GM18868 (cell line): ENCODE measurements at regions not wholly inside any gene's neighbourhood (a gene's known extent, or its start where the extent isn't known, plus 50 kb on each side); places are given as distances from the start of the nearest gene placed in this dataset.
"Not testable (repeated sequence)": the region's sequence is repeated elsewhere in the genome, so short reads cannot be mapped to it uniquely, and the experiment has no call there.

Experiments used
- ATAC-seq: cut with Tn5 transposase; IDR thresholded peaks from one replicate; pipeline ENCODE4 v1.9.1; 2021; ENCODE audit warnings: mild to moderate bottlenecking, moderate library complexity; ENCODE audit not compliant: unreplicated experiment

DNA sequence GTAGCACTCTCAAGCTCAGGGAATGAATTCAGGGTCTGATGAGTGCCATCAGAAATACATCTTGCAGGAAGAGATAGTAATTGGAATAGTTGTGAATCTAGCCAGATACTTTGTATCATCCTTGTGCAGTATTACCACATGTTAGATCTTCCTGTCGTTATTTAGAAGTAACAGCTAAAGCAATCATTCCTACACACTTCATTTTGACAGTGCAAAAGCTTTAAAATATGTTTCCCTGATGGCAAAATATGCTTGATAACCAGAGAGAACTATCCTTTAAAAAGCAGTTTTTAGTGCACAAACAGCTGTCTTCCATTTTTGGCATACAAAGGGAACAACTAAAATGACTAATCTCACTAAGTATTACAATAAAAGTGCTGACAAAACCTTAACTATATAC is 149.5 kb upstream of the SLC38A2 start:
- ATAC-seq = no peak

DNA sequence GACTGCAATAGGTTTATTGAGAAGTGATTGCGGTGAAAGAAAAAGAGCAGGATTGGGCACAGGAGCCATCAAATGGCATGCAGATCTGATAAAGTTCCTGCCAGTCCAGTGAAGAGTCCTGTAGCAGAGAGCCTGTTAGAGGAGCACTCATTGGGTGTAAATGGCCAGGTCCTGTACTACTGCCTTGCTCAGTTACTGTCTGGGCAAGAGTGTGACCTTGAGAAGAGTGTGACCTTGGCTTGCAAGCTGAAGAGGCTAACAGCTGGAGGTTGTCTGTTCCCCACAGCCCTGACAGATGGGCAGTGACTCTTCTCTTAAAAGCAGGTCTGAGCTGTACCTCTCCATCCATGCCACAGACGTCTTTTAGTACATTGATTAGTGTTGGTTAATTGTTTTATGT is 148.6 kb upstream of the SLC38A2 start:
- no peak for ATAC-seq

DNA sequence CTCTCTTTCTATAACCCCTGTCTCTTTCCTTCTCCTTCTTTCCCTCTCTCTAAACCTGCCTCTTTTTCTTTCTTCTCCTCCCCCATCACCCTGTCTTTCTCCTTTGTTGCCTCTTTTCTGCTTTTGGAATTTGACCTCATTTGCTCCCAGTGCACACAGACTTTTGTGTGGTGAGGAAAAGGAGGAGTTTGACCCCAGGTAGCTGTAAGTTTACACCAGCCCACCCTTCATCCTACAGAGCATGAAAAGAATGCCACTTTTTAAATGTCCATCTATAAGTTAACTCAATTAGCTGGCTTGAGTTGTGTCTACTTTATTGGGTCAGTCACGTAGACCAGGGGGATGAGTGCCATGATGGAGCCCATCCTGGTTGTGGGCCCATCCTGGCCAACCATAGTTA is 146.8 kb upstream of the SLC38A2 start:
- no peak for ATAC-seq

DNA sequence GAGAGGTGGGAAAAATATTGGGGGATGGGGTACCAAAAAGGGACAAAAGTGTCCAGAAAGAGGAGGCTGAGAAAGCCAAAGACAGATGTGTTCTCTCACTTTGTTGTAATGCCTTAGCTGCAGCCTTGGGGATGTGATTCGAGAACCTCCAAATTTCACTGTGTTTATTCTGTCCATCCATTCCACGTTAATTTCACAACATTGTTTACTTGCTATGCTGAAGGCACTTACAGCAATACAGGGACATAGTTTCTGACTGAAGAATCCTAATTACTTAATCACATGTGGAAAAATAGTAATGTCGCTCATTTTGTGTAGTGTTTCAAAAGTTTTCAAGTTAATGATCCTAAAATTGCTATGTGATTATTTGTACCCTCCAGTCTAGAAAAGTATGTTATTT is 146.2 kb upstream of the SLC38A2 start:
- ATAC-seq = no peak

DNA sequence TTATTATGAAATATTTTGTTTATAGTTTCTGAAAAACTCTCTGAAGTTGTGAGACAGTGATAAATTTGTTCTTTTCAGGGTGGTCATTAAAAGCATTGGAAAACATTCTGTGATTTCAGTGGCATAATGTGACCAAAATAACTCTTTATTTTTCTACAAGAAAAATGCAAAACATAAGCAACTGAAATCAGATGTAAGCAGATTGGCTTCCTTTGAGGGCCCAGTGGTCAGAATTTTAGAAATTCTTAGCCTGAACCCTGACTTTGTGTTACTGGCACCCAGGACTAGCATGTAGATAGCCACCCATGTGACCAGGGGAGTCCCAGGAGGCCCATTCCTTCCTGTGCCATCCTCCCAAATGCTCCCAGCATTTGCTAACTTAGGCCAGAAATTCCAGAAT is 145.6 kb upstream of the SLC38A2 start:
- no peak for ATAC-seq

DNA sequence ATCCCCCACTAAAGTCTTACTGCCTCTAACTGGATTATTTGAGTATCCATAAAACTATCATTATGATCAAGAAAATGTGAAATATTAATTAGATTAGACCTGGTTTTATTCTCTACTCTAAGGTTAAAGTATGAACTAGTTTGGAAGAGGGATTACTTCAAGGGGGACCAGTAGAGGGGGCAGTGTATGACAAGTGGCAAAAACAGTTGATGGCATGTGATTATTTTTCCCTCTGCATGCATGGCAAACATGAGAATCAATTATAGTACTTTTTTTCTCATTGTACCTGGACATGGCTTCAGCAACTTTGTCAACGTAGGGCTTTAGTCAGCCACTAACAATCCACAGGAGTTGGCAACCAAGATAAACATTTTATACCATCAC is 145.0 kb upstream of the SLC38A2 start:
- peak; percentile 32 for ATAC-seq

DNA sequence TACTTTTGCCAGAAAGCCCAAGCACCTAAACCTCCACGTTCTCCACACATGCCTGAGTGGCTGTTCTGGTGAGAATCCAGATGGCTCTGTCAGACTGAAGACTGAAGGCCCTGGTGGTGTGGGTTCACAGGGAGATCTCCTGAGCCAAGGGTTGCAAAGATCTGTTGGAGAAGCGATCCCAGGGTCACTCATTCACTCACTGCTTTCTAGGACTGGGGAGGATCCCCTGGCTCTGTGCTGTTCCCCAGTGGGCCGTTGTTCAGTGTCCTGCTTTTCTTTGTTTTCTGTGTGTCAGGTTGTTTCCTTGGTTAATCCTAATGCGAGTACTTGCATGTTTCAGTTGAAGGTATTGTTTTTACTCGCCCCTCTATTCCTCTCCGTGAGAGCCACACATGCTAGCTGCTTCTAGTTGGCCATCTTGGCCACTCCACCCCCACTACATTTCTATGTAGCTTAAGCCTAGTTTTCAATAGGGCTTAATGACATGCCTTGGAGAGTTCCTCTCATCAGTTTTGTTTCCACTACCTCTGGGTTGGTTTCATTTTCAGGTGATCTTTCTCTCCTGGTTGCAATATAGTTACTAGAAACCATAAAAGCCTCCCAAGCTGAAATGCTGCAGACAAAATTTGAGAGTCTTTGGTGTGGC is 144.5 kb upstream of the SLC38A2 start:
- ATAC-seq = peak; percentile 98

DNA sequence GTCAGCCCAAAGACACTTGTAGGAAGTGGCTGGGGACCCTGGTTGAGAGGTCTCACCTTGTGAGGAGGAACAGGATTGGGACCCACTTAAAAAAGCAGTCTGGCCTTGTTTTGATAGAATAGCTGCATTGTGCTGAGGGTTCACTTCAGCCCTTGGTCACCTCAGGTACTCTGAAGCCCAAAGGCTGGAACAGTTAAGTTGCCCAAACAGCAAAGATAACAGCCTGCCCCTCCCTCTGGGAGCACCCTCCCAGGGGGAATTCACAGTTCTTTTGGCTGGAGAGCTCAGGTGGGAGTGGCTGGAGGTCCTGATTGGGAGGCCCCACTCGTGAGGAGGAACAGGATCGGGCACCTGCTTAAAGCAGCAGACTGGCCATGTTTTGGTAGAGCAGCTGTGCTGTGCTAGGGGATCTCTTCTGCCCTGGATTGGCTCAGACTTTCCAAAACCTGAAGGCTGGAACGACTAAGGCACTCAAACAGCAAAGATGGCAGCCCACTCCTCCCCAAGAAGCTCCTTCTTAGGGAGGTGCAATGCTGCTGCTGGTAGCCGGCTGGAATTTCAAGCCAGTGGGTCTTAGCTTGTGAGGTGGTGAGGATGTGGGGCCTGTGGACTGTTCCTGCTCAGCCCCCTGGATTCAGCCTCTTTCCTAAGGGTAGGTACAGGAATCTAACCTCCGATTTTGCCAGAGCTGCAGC is 143.8 kb upstream of the SLC38A2 start:
- no peak for ATAC-seq

DNA sequence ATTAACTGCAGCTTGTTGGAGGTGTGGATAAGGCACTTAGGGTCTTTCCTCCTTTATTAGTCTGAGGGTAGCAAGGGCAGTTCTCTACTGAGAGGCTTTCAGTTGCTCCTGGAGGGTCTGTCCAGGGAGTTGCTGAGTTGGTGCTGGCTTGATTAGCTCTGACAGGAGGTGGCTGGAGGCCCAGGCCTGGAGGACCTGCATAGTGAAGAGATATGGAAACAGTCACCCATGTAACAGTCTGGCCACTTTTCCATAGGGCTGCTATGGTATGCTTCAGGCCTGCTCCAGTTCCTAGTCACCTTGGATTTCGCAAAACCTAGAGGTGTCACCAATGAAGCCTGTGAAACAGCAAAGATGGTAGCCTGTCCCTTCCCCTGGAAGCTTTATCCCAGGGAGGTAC is 143.3 kb upstream of the SLC38A2 start:
- no peak for ATAC-seq

DNA sequence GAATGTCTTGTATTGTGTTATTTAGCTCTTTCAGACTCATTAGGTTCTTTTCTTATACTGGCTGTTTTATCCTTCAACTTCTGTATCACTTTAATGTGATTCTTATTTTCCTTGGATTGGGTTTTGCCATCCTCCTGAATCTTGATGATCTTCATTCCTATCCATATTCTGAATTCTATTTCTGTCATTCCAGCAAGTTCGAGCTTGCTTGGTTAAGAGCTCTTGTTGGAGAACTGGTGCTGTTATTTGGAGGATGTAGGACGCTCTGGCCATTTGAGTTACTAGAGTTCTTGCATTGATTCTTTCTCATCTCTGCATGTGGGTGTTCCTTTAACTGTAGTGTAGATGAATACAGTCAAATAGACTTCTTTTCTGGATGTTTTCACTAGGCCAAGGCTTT is 142.3 kb upstream of the SLC38A2 start:
- no peak for ATAC-seq

DNA sequence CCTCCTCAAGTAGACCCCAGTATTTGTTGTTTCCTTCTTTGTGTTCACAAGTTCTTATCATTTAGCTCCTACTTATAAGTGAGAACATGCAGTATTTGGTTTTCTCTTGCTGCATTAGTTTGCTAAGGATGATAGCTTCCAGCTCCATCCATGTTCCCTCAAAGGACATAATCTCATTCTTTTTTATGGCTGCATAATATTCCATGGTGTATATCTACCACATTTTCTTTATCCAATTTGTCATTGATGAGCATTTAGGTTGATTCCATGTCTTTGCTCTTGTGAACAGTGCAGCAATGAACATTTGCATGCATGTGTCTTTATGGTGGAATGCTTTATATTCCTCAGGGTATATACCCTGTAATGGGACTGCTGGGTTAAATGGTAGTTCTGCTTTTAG is 137.7 kb upstream of the SLC38A2 start:
- ATAC-seq = not testable (repeated sequence)

DNA sequence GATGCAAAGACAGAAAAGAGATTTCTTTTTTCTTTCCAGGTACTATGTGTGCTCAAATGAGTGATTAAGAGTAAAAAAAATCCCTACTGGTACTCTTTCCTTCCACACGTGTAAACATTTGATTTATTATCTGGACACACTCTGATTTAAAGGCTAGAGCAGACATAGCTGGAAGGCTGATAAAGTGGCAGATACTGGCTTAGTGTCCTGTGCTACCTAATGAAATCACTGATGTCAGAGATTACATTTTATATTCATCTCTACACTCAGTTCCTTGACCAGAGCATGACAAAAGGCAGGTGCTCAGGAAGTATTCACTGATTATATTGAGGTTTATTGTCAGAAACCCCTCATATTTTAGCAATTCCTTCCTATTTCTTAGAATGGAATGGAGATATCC is 136.6 kb upstream of the SLC38A2 start:
- ATAC-seq = no peak

DNA sequence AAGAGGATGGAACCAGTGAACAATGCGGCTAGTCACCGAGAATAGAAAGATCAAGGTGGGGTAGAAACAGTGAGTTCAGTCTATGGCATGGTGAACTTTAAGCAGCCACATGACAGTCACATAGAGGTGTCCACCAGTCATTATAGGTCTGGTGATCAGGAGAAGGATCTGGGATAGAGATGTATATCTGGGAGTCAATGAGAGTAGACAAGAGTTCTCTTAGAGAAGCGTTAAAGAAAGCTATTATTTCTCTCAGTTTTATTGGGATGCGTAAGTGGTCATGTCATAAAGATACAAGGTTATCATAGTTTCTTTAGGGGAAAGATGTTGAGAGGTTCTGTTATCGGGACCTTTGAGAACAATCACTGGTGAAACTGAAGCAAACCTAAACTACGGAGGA is 136.1 kb upstream of the SLC38A2 start:
- no peak for ATAC-seq

DNA sequence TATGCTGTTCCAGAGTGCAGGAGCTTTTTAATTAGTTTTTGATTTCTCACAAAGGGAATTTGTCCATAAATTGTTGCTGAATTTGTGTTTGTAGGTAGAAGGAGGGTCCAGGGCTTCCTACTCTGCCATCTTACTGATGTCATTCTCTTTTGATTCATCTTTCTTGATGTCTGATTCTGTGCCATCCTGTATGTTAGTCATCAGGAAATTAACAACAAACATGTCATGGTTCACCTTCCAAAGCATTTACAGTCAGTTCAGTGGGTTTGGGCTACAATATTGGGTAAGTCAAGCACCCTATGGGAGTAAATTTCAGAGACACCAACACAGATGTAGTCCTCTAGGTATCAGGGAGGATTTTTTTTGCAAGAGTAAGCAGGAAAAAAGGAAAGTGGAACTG is 135.2 kb upstream of the SLC38A2 start:
- no peak for ATAC-seq

DNA sequence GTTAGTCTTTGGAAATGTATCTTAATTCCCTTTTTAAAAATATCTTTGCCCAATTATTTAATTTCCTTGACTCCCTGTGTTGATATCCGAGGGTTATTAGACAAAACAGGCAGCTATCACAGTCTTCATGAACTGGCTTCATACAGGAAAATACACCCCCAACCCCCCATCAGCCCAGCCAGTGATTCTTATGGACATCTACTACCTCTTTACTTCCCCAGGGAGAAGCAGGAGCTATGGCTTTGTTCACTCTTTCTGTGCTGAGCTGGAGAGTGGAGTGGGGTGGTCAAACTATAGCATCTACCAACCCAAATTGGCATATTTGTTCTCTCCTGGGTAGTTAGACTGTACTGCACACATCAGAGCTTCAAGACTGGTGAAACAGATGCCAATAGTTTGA is 134.4 kb upstream of the SLC38A2 start:
- ATAC-seq = no peak

DNA sequence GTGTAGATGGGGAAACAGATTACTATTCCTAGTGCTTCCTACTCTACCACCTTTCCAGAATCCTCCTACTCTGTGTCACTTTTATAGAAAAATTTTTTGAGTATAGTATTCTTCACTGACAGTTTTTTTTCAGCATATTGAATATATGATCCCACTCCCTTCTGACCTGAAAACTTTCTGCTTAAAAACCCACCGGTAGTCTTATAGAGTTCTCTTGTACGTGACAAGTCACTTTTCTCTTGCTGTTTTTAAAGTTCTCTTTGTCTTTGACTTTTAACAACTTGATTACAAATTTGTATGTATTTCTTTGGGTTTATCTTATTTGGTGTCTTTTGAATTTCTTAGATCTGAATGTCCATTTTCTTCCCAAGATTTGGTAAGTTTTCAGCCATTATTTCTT is 133.6 kb upstream of the SLC38A2 start:
- no peak for ATAC-seq

DNA sequence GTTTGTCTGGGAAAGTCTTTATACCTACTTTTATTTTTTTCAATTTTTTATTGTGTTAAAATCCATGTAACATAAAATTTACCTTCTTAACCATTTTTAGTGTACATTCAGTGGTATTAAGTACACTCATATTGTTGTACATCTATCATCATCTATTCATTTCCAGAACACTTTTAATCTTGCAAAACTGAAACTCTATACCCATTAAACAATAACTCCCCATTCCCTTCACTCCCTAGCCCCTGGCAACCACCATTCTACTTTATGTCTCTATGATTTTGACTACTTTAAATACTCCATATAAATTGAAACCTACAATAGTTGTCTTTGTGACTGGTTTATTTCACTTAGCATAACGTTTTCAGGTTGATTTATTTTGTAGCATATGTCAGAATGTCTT is 131.9 kb upstream of the SLC38A2 start:
- ATAC-seq = no peak

DNA sequence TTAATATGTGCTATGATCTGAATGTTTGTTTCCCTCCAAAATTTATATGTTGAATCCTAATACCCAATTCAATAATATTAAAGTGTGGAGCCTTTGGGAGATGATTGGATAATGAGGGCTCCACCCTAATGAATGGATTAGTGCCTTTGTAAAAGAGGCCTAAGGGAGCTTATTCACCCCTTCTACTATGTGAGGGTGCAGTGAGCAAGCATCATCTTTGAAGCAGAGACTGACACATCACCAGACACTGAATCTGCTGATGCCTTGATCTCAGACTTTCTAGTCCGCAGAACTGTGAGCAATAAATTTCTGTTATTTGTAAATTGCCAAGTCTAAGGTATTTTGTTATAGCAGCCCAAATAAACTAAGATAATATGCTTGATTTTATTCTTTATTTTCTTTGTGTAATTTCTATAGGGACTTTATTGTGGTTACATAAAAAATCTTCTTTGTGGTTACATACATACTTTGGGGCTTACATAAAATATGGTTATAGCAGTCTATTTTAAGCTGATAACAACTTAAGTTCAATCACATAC is 131.1 kb upstream of the SLC38A2 start:
- ATAC-seq = no peak

DNA sequence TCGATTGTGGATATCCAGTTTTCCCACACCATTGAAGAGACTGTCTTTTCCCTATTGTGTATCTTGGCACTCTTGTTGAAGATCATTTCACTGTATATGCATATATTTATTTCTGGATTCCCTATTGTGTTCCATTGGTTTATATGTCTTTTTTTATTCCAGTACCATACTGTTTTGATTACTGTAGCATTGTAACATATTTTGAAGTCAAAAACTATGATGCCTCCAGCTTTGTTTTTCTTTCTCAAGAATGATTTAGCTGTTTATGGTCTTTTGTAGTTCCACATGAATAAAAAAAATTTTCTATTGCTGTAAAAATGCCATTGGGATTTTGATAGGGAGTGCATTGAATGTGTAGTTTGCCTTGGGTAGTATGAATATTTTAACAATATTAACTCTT is 128.1 kb upstream of the SLC38A2 start:
- ATAC-seq = no peak

DNA sequence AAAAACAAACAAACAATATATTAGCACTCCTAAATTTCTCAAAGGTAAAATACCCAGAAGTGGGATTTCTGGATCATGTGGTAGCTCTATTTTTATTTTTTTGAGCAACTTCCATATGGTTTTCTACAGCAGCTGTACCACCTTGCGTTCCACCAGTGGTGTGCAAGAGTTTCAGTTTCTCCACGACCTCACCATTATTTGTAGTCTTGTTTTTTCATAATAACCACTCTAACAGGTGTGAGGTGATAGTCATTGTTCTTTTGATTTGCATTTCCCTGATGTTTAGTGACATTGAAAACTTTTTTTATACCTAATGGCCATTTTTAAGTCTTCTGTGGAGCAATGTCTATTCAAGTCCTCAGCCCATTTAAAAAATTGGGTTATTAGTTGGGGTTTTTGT is 127.3 kb upstream of the SLC38A2 start:
- no peak for ATAC-seq

DNA sequence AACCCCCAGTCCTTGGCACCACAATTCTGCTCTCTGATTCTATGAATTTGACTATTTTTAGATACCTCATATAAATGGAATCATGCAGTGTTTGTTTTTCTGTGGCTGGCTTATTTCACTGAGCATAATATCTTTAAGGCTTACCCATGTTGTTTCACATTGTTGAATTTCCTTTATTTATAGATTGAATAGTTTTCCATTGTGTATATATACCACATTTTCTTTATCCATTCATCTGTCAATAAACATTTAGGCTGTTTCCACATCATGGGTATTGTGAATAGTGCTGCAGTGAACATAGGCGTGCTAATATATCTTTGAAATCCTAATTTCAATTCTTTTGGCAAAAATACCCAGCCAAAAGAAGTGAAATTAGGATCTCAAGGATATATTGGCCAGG is 126.7 kb upstream of the SLC38A2 start:
- ATAC-seq = no peak

DNA sequence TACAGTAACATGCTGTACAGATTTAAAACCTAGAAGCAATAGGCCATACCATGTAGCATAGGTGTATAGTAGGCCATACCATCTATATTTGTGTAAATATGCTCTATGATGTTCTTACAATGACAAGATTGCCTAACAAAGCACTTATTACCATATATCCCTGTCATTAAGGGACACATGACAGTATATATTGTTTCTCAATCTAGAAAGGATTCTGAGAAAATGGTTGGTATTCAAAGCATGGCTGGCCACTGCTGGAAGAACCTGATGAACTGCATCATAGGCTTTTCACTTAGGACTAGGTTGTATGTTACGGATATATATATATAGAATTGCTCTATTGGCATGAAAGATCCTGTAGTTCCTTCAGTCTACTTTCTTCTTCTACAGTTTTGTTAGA is 125.2 kb upstream of the SLC38A2 start:
- ATAC-seq = no peak

DNA sequence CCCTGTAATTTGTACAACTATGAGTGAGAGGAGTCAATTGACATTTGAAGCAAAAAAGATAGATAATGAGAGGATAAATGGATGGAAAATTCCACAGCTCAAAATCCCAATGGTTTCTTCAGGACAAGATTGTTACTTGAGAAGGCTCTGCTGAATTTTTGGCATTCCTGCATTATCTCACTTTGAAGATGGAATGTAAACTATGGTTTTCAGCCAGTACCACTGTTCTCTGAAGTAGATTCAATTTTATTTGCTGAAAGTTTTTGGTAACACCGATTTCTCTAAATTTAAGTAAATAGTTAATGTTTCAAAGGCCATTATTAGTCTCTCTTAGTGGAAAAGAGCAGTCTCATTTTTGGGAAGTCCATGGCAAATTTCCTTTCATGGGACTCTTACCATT is 121.9 kb upstream of the SLC38A2 start:
- no peak for ATAC-seq
